ENCODE measurements at regions not wholly inside any gene's neighbourhood (a gene's known extent, or its start where the extent isn't known, plus 50 kb on each side); places are given as distances from the start of the nearest gene placed in this dataset.
"Not testable (repeated sequence)": the region's sequence is repeated elsewhere in the genome, so short reads cannot be mapped to it uniquely, and the experiment has no call there.

GRCh38 chr12:5096241-5096924 is 52.7 kb downstream of the KCNA5 start:
- DNase-seq, result peak in 1 of 14 donors; percentile 18

- no peak for DNase-seq
These were observed 54.1 kb downstream of the KCNA5 start for GRCh38 chr12:5097786-5098185.

GRCh38 chr12:5099136-5099535 is 55.5 kb downstream of the KCNA5 start:
- DNase-seq, result no peak

GRCh38 chr12:5099591-5099990 is 55.9 kb downstream of the KCNA5 start:
- DNase-seq, result no peak

- no peak for DNase-seq
These were observed 58.0 kb downstream of the KCNA5 start for GRCh38 chr12:5101686-5102085.

- no peak for DNase-seq
These were observed 58.6 kb downstream of the KCNA5 start for GRCh38 chr12:5102261-5102789.

GRCh38 chr12:5102806-5103205 is 59.1 kb downstream of the KCNA5 start:
- no peak for DNase-seq

- DNase-seq, result no peak
These were observed 66.7 kb downstream of the KCNA5 start for GRCh38 chr12:5110345-5110744.

GRCh38 chr12:5114436-5114835 is 70.8 kb downstream of the KCNA5 start:
- no peak for DNase-seq

GRCh38 chr12:5121784-5122183 is 78.1 kb downstream of the KCNA5 start:
- DNase-seq, result not testable (repeated sequence)

GRCh38 chr12:5122256-5122831 is 78.7 kb downstream of the KCNA5 start:
- DNase-seq, result not testable (repeated sequence)

- no peak for DNase-seq
These were observed 80.2 kb downstream of the KCNA5 start for GRCh38 chr12:5123921-5124320.

- DNase-seq, result peak in 1 of 14 donors; percentile 88
These were observed 80.7 kb downstream of the KCNA5 start for GRCh38 chr12:5124401-5124800.

GRCh38 chr12:5134861-5135525 is 91.3 kb downstream of the KCNA5 start:
- DNase-seq, result no peak

- DNase-seq, result no peak
These were observed 94.6 kb downstream of the KCNA5 start for GRCh38 chr12:5138256-5138655.

GRCh38 chr12:5138845-5139244 is 95.2 kb downstream of the KCNA5 start:
- DNase-seq, result no peak

GRCh38 chr12:5139751-5140150 is 96.1 kb downstream of the KCNA5 start:
- DNase-seq, result no peak

- no peak for DNase-seq
These were observed 96.5 kb downstream of the KCNA5 start for GRCh38 chr12:5140190-5140589.

- DNase-seq, result no peak
These were observed 105.2 kb downstream of the KCNA5 start for GRCh38 chr12:5148880-5149279.

- no peak for DNase-seq
These were observed 110.4 kb downstream of the KCNA5 start for GRCh38 chr12:5154091-5154490.

- DNase-seq, result no peak
These were observed 112.2 kb downstream of the KCNA5 start for GRCh38 chr12:5155866-5156265.

GRCh38 chr12:5160827-5161226 is 117.1 kb downstream of the KCNA5 start:
- no peak for DNase-seq

- no peak for DNase-seq
These were observed 120.0 kb downstream of the KCNA5 start for GRCh38 chr12:5163661-5164060.
